CD4-positive, alpha-beta memory T cell (primary cell): ENCODE measurements at regions not wholly inside any gene's neighbourhood (a gene's known extent, or its start where the extent isn't known, plus 50 kb on each side); places are given as distances from the start of the nearest gene placed in this dataset.

ENCODE experiments used
- CTCF ChIA-PET: fragments of 350-600 bp; sonication (Branson Sonifier 250); formaldehyde crosslinking; loops from one replicate; lab custom pipeline; 2021; ENCODE audit warnings: inconsistent platforms; ENCODE audit not compliant: partially characterized antibody; lab: Charles Lee
- POLR2A ChIA-PET: fragments of 350-600 bp; sonication (Branson Sonifier 250); formaldehyde crosslinking; loops from one replicate; lab custom pipeline; 2021; ENCODE audit not compliant: partially characterized antibody; lab: Charles Lee
- DNase-seq, 5 donors: peaks; one replicate each; pipeline versions ENCODE4 v3.0.0 to v3.0.0-alpha.2; 2020 to 2022; ENCODE audit warnings: mixed read lengths in 1 of 5
- H3K27ac ChIP-seq: one replicate; pipeline ENCODE4 v1.7.0; 2013; ENCODE audit warnings: low read depth, low read length
- H3K27me3 ChIP-seq: 2 replicates; pipeline ENCODE4 v1.7.0; 2013; ENCODE audit warnings: mild to moderate bottlenecking, low read length, moderate library complexity; ENCODE audit not compliant: insufficient read depth
- H3K36me3 ChIP-seq: 2 replicates; pipeline ENCODE4 v1.7.0; 2013; ENCODE audit warnings: mild to moderate bottlenecking, low read length, moderate library complexity; ENCODE audit not compliant: insufficient read depth
- H3K4me1 ChIP-seq: 2 replicates; pipeline ENCODE4 v1.7.0; 2013; ENCODE audit warnings: mild to moderate bottlenecking, low read length, moderate library complexity; ENCODE audit not compliant: insufficient read depth
- H3K4me3 ChIP-seq, 2 donors: one replicate each; pipeline ENCODE4 v1.7.0; 2013; ENCODE audit warnings: low read length in 2 of 2, mild to moderate bottlenecking in 1 of 2
- H3K9me3 ChIP-seq, 2 donors: one replicate each; pipeline ENCODE4 v1.7.0; 2013; ENCODE audit warnings: low read length in 2 of 2, control low read depth in 1 of 2; ENCODE audit not compliant: control insufficient read depth in 1 of 2
- H3K27ac Mint-ChIP-seq, 7 donors: one replicate each; pipeline ENCODE4 v1.8.0; 2020 to 2021; ENCODE audit warnings: mixed read lengths in 7 of 7, mild to moderate bottlenecking in 6 of 7, inconsistent platforms in 3 of 7, moderate library complexity in 3 of 7
- H3K27me3 Mint-ChIP-seq, 2 donors: one replicate each; pipeline ENCODE4 v1.8.0; 2020 to 2021; ENCODE audit warnings: mixed read lengths in 2 of 2
- H3K36me3 Mint-ChIP-seq, 2 donors: one replicate each; pipeline ENCODE4 v1.8.0; 2020 to 2021; ENCODE audit warnings: mixed read lengths in 2 of 2, inconsistent platforms in 1 of 2, mild to moderate bottlenecking in 1 of 2
- H3K4me1 Mint-ChIP-seq, 4 donors: one replicate each; pipeline ENCODE4 v1.8.0; 2020 to 2021; ENCODE audit warnings: mixed read lengths in 4 of 4, mild to moderate bottlenecking in 1 of 4
- H3K4me3 Mint-ChIP-seq, 8 donors: one replicate each; pipeline ENCODE4 v1.8.0; 2020 to 2021; ENCODE audit warnings: mixed read lengths in 8 of 8, mild to moderate bottlenecking in 7 of 8, moderate library complexity in 6 of 8, inconsistent platforms in 3 of 8
- H3K9me3 Mint-ChIP-seq, 8 donors: one replicate each; pipeline ENCODE4 v1.8.0; 2020 to 2021; ENCODE audit warnings: mixed read lengths in 8 of 8, mild to moderate bottlenecking in 5 of 8, inconsistent platforms in 3 of 8, moderate library complexity in 1 of 8
- intact Hi-C: fragments of 100-400 bp; cut with micrococcal nuclease; formaldehyde crosslinking; loops from one replicate; pipeline ENCODE4 v1.15.1; 2023

- Histone ChIP-seq H3K36me3 (no peaks in the 10 kb centered on the region), H3K4me3 (no peak overlapping the region), H3K4me1 (no peaks in the 10 kb centered on the region), H3K27ac (no peak overlapping the region), H3K27me3 (no peaks in the 10 kb centered on the region), H3K9me3 (no peaks in the 10 kb centered on the region)
- CTCF ChIA-PET = no interaction called here
- intact Hi-C loops = no loop called here
- H3K27ac Mint-ChIP-seq = no peak overlapping the region
- no peaks in the 10 kb centered on the region for H3K4me1 Mint-ChIP-seq
- H3K36me3 Mint-ChIP-seq = no peaks in the 10 kb centered on the region
- POLR2A ChIA-PET = no interaction called here
- no peak overlapping the region for H3K4me3 Mint-ChIP-seq
- no peak for DNase-seq
- H3K9me3 Mint-ChIP-seq = no peaks in the 10 kb centered on the region
- peaks cover 2 to 13% of the 10 kb centered on the region in 2 donors for H3K27me3 Mint-ChIP-seq
Measured at GRCh38 chr13:110773480-110773879, 60.0 kb downstream of the ING1 start.

GRCh38 chr13:110774051-110774450 lies 60.6 kb downstream of the ING1 start:
- no peak for DNase-seq
- H3K4me1 ChIP-seq = no peaks in the 10 kb centered on the region
- H3K9me3 ChIP-seq = no peaks in the 10 kb centered on the region
- ChIA-PET POLR2A (no interaction called here), CTCF (no interaction called here)
- H3K27me3 Mint-ChIP-seq = peaks cover 2 to 13% of the 10 kb centered on the region in 2 donors
- no peaks in the 10 kb centered on the region for H3K4me1 Mint-ChIP-seq
- intact Hi-C loops = no loop called here
- H3K36me3 ChIP-seq = no peaks in the 10 kb centered on the region
- no peak overlapping the region for H3K4me3 ChIP-seq
- H3K27ac ChIP-seq = no peak overlapping the region
- no peaks in the 10 kb centered on the region for H3K27me3 ChIP-seq
- no peak overlapping the region for H3K27ac Mint-ChIP-seq
- no peaks in the 10 kb centered on the region for H3K36me3 Mint-ChIP-seq
- H3K9me3 Mint-ChIP-seq = no peaks in the 10 kb centered on the region
- H3K4me3 Mint-ChIP-seq = no peak overlapping the region

GRCh38 chr13:110774490-110774889 lies 61.0 kb downstream of the ING1 start:
- Mint-ChIP-seq H3K36me3 (no peaks in the 10 kb centered on the region), H3K4me1 (no peaks in the 10 kb centered on the region), H3K9me3 (no peaks in the 10 kb centered on the region), H3K4me3 (no peak overlapping the region), H3K27me3 (peaks cover 2 to 13% of the 10 kb centered on the region in 2 donors), H3K27ac (no peak overlapping the region)
- no peaks in the 10 kb centered on the region for H3K36me3 ChIP-seq
- no peaks in the 10 kb centered on the region for H3K9me3 ChIP-seq
- intact Hi-C loops = no loop called here
- CTCF ChIA-PET = no interaction called here
- H3K27ac ChIP-seq = no peak overlapping the region
- H3K27me3 ChIP-seq = no peaks in the 10 kb centered on the region
- H3K4me3 ChIP-seq = no peak overlapping the region
- POLR2A ChIA-PET = no interaction called here
- no peaks in the 10 kb centered on the region for H3K4me1 ChIP-seq
- no peak for DNase-seq

- ChIA-PET CTCF (no interaction called here), POLR2A (no interaction called here)
- Histone ChIP-seq H3K4me1 (no peaks in the 10 kb centered on the region), H3K9me3 (no peaks in the 10 kb centered on the region), H3K27ac (no peak overlapping the region), H3K4me3 (no peak overlapping the region), H3K36me3 (no peaks in the 10 kb centered on the region), H3K27me3 (no peaks in the 10 kb centered on the region)
- Mint-ChIP-seq H3K27ac (no peak overlapping the region), H3K36me3 (peaks cover 0 to 3% of the 10 kb centered on the region in 2 donors), H3K9me3 (peaks cover 0 to 2% (median 0%) of the 10 kb centered on the region in 8 donors), H3K27me3 (peaks cover 4 to 11% of the 10 kb centered on the region in 2 donors), H3K4me3 (no peak overlapping the region), H3K4me1 (no peaks in the 10 kb centered on the region)
- intact Hi-C loops = no loop called here
- DNase-seq = no peak
Measured at GRCh38 chr13:110775576-110775975, 62.1 kb downstream of the ING1 start.

- H3K4me1 Mint-ChIP-seq = no peaks in the 10 kb centered on the region
- Histone ChIP-seq H3K4me1 (no peaks in the 10 kb centered on the region), H3K4me3 (no peak overlapping the region), H3K9me3 (no peaks in the 10 kb centered on the region), H3K27me3 (no peaks in the 10 kb centered on the region), H3K27ac (no peak overlapping the region), H3K36me3 (no peaks in the 10 kb centered on the region)
- peaks cover 0 to 8% of the 10 kb centered on the region in 2 donors for H3K36me3 Mint-ChIP-seq
- peaks cover 7 to 9% of the 10 kb centered on the region in 2 donors for H3K27me3 Mint-ChIP-seq
- ChIA-PET CTCF (no interaction called here), POLR2A (no interaction called here)
- H3K9me3 Mint-ChIP-seq = peaks cover under 1 to 8% (median 2%) of the 10 kb centered on the region in 8 donors
- no peak for DNase-seq
- intact Hi-C loops = no loop called here
- H3K4me3 Mint-ChIP-seq = no peak overlapping the region
- no peak overlapping the region for H3K27ac Mint-ChIP-seq
Measured at GRCh38 chr13:110777251-110777820, 63.8 kb downstream of the ING1 start.

GRCh38 chr13:110779022-110779421 lies 65.5 kb downstream of the ING1 start:
- Histone ChIP-seq H3K36me3 (no peaks in the 10 kb centered on the region), H3K27me3 (no peaks in the 10 kb centered on the region), H3K4me3 (no peak overlapping the region), H3K4me1 (no peaks in the 10 kb centered on the region), H3K9me3 (no peaks in the 10 kb centered on the region), H3K27ac (no peak overlapping the region)
- Mint-ChIP-seq H3K4me1 (no peaks in the 10 kb centered on the region), H3K27ac (no peak overlapping the region), H3K27me3 (peaks cover 7 to 11% of the 10 kb centered on the region in 2 donors), H3K4me3 (no peak overlapping the region), H3K9me3 (peaks cover 6 to 19% (median 12%) of the 10 kb centered on the region in 8 donors), H3K36me3 (peaks cover 0 to 18% of the 10 kb centered on the region in 2 donors)
- intact Hi-C loops = no loop called here
- POLR2A ChIA-PET = no interaction called here
- no peak for DNase-seq
- CTCF ChIA-PET = no interaction called here

- intact Hi-C loops = no loop called here
- no peak for DNase-seq
- Histone ChIP-seq H3K4me1 (no peaks in the 10 kb centered on the region), H3K9me3 (no peaks in the 10 kb centered on the region), H3K27me3 (no peaks in the 10 kb centered on the region), H3K36me3 (no peaks in the 10 kb centered on the region), H3K4me3 (no peak overlapping the region), H3K27ac (no peak overlapping the region)
- Mint-ChIP-seq H3K27me3 (peaks cover 11 to 13% of the 10 kb centered on the region in 2 donors), H3K4me3 (no peak overlapping the region), H3K27ac (no peak overlapping the region), H3K4me1 (no peaks in the 10 kb centered on the region), H3K36me3 (peaks cover 0 to 18% of the 10 kb centered on the region in 2 donors), H3K9me3 (peaks cover 6 to 19% (median 13%) of the 10 kb centered on the region in 8 donors)
- ChIA-PET CTCF (no interaction called here), POLR2A (no interaction called here)
Measured at GRCh38 chr13:110780422-110780821, 66.9 kb downstream of the ING1 start.
